COLO829 (cell line): ENCODE measurements at regions not wholly inside any gene's neighbourhood (a gene's known extent, or its start where the extent isn't known, plus 50 kb on each side); places are given as distances from the start of the nearest gene placed in this dataset.

Experiments
- DNase-seq: peaks from one replicate; pipeline ENCODE4 v3.0.0; 2012; ENCODE audit warnings: low spot score

DNA sequence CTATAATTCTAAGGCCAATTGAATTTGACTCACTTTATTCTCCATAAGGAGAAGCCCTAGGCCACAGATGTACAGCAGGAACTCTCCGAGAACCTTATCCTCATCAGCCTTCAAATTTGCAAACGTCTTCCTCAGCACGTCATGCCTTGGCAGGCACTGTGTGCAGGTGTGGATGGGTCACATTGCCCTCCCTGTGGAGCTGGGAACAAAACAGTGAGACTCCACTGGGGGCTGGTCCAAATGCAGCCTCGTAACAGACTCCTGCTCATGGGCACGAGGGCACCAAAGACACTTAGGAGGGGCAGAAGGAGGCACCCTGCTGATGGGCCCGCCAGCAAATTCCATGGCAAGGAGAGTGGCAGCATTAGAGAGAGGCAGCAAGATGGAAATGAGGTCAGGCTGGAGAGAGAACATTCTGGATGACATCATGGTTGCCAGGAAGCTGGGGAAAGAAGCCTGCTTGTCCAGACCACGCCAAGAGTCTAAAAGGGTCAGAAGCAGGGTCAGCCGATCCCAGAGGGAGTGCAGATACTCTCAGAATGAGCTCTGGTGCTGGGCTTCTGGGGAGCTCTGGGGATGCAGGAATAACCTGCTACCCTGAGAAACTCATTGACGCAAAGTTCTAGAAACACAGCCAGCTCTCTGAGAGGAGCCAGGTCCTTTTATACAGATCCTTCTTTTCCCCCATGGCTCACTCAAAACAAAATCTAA, 242.2 kb downstream of the B3GLCT start:
- DNase-seq = no peak

DNA sequence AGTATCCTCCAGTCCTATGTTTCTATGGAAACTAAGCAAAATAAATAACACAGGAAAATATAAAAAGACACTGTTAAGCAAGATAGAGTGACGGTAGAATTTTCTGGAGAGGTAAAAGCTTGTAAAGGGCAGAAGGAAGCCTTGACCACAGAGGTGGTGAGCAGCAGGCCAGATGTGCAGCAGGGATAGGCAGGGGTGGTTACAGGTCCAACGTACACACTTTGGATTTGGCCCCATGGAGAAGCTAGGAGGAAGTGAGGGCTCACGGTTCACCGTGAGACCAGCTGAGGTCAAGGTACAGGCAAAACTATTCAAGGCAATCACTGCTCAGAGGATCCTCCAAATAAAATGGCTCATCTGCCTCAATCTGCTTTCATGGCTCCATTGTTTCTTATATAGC, 242.8 kb downstream of the B3GLCT start:
- no peak for DNase-seq

DNA sequence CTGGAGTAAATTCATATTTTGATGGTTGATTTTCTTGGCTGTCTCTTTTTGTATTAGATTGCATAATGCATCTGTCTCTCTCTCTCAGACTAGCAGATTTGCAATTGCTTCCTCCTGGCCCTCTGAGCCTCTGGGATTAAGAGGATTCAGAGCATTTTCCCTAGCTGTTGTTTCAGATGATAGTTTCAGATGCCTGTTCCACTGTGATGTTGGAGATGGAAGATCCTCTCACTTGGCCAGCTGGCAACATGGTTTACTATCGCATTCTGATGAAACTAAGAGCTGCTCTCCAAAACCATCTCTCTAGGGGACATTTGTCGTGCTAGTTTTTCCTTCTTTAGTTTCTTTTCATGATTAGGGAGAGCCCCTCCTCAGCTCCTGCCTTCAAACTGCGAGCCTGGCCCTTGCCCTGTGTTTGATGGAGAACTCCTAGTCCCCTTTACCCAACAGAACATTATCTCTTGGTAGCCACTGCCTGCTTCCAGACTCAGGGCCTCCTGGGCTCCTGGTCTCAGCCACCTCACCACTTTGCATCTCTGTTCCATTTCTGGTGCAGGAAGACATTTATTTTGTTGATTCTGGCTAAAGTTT, 244.6 kb downstream of the B3GLCT start:
- no peak for DNase-seq

GRCh38 chr13:31452525-31452924, 252.8 kb downstream of the B3GLCT start:
- no peak for DNase-seq

DNA sequence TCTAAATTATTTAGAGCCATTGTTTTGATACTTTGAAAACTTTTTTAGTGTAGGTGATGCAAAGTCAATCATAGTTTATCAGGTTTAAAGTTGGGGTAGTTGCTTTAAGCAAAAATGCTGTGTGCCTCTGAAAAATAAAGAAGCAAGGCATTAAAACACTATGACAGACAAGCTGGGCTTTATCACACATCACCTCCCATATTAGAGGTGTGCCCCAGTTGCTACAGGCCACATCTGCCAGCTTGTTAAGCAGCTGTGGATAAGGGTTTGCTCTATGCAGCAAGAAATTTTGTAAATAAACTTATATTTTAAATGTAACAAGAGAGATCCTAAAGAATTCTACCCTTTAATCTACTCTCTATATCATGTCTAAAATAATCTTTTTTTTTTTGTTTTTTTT, 255.8 kb downstream of the B3GLCT start:
- no peak for DNase-seq

- DNase-seq = no peak
These were observed 256.3 kb downstream of the B3GLCT start for GRCh38 chr13:31456056-31456455.

DNA sequence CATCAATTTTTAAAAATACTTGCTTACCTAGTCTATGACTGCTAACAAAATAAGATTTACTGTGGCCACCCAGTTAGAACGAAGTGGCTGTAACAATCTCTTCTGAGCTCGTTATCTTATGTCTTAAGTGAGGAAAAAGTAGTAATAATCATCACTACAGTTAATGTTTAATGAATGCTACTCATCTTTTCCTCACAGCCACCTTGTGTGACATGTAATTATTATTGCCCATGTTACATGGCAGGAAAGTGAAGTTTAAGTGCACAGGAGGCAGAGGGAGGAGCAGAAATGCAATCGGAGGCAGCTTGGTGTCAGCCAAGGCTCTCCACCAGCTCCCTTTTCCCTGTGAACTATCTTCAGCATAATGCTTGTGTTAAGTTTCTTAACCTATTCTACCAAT, 260.3 kb downstream of the B3GLCT start:
- no peak for DNase-seq

DNA sequence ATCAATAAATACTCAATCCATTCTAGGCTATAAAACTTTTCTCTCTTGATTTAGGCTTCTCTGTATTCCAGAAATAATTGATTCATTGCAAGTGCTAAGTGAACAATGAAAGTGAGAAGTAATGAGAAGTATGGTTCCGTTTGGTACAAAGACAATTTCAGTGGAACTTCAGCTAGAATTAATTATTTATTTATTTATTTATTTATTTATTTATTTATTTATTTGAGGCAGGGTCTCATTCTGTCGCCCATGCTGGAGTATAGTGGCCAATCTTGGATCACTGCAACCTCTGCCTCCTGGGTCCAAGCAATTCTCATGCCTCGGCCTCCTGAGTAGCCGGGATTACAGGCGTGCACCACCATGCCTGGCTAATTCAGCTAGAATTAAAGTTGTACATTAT, 262.1 kb downstream of the B3GLCT start:
- DNase-seq = no peak

DNA sequence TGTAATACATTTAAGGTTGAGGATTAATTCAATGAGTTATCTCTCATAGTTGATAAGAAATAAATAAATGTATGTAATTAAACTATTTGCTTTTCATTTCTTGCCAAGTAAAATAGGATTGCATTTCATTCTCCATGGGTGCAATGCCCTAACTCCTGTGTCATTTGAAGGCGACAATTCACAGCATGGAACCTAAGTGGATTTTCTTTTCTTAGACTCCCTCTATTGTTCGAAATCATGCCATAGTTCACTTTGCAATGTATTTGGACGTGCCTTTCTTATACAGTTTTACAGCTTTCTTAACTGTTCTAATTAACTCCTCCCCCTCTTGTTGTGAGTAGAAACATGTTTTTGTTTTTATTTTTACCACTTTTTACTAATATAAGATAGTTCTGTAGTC, 263.0 kb downstream of the B3GLCT start:
- DNase-seq = no peak

GRCh38 chr13:31468114-31468902, 268.5 kb downstream of the B3GLCT start:
- no peak for DNase-seq

DNA sequence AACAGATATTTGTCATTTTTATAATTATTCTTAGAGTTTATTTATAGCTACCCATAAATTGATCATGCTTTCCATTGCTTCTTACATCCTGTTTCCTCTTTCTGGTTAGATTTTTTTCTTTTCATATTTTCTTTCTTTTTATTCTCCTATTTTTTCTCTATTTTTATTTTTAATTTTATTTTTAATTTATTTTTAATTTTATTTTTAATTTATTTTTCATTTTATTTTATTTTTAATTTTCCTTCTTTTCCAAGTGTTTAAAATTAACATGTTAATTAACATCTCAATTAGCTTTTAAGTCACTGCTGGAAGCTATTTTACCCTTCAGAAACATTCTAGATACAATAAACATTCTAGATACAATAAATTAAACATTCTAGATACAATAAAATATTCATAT, 269.6 kb downstream of the B3GLCT start:
- DNase-seq = no peak

DNA sequence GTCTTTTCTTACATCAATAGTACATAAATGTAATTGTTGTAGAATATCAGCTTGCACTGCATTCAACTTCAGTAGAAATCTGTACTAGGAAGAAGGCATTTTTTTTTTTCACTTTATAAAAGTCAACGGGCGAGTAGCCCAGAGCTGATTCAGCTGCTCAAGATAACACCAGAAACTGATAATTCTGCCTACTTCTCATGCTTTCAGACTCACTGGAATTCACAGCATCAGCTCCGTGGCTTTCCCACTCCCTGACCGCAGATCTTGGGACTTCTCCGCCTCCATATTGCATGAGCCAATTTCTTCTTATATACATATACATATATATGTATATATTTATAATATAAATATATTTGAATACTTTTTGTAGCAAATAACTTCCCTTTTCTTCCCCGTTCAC, 263.1 kb upstream of the RXFP2 start:
- DNase-seq = no peak

DNA sequence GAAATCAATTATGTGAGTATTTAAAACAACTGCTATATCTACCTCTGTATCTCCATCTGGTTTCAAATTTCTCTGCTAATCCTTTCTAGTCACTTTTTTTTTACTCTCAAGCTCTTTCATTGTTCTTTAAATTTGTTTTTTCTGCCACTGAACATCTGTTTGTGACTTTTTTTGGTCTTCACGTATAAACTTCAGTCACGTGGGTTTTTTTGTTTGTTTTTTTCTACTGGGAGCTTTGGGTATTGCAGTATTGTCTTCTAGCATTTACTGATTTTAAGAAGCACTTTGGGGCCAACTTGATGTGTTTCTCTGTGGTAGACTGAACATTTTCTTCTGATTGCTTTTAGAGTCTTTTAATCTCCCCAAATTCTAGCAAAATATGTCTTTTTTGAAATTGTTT, 262.6 kb upstream of the RXFP2 start:
- no peak for DNase-seq

- DNase-seq = no peak
These were observed 261.4 kb upstream of the RXFP2 start for GRCh38 chr13:31477961-31478360.

GRCh38 chr13:31485183-31485582, 254.1 kb upstream of the RXFP2 start:
- DNase-seq = no peak

DNA sequence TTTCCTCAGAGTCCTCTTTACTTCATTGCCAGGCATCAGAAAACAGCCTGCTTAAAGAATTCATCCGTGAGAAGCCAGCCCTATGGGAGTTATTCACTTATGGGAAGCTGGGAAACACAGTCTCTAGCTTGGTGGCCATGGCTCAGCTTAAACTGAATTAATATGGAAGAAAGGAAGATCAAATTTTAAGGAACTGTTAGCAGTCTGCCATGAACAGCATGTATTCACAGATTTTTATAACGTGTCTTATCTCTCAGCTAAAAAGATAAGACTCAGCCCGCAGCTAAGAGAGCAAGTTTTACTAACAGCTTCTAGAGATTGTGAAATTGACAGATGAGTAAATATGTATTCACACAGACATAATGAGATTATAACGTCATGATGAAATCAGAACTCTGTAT, 253.7 kb upstream of the RXFP2 start:
- no peak for DNase-seq

GRCh38 chr13:31495336-31495735, 244.0 kb upstream of the RXFP2 start:
- DNase-seq = no peak

DNA sequence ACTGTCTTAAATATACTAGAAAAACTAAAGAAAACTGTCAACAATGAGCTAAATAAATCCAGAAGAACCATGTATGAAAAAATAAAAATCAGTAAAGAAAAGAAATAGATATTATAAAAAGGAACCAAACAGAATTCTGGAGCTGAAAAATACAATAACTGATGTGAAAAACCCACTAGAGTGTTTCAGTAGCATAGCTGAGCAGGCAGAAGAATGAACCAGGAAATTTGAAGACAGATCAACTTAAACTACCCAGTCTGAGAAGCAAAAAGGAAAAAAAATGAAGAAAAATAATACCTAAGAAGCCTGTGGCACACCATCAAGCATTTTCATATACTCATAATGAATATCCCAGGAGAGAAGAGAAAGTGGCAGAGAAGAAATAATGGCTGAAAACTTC, 240.1 kb upstream of the RXFP2 start:
- no peak for DNase-seq

GRCh38 chr13:31503626-31504025, 235.7 kb upstream of the RXFP2 start:
- DNase-seq = no peak

DNA sequence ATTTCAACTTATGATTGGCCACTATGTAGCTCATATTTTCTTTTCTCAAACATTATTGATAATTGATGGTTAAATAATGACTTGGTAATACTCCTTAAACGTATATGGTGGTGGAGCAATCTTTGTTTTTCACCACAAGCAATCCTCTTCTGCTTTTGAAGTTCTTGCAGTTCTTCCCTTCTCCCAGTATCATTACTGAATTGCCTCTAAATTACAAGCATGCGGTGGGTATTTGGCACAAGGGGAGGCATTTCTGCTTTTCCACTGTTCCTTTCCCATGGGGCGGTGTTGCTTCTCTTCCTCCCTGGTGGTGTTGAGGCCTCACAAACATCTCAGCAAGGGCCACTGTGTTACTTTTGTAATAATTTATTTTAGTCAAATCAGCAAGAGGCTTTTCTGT, 234.4 kb upstream of the RXFP2 start:
- no peak for DNase-seq

- no peak for DNase-seq
These were observed 227.0 kb upstream of the RXFP2 start for GRCh38 chr13:31512331-31512730.

DNA sequence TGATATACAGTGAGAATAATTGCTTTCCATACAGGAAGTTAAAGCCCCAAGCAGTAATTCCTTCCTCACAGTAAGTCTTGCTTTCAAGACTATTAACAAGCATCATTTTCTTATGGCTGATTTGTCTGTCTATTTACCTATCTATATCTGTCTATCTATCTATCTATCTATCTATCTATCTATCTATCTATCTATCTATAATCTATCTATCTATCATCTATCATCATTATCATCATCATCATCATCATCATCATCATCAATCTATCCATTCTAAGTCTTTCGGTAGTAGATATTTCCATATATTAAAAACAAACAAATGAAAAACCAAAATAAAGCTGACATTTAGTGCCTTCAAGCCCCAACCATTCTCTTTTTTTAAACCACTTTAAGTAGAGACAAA, 224.4 kb upstream of the RXFP2 start:
- no peak for DNase-seq

DNA sequence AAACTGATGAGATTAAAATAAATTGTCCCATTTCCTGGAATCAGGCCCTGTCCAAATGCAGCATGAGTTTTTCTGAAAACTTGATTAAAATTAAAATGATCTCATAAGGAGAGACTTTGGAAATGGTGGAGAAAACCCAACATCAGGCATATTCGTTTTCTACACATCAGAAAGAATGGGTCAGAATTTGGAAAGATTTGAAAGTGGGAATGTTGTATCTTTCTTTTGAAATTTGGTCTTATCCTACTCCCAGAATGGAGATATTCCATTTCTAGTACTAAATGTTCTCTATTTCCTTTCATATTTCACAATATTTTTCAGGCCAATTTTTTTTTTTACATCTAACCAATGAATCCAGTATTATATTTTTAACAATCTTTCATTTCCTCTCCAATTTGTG, 223.9 kb upstream of the RXFP2 start:
- DNase-seq = no peak

- no peak for DNase-seq
These were observed 221.7 kb upstream of the RXFP2 start for GRCh38 chr13:31517599-31517998.
